ENCODE measurements at regions not wholly inside any gene's neighbourhood (a gene's known extent, or its start where the extent isn't known, plus 50 kb on each side); places are given as distances from the start of the nearest gene placed in this dataset.
"Not testable (repeated sequence)": the region's sequence is repeated elsewhere in the genome, so short reads cannot be mapped to it uniquely, and the experiment has no call there.

- no peak overlapping the region for H3K4me3 Mint-ChIP-seq
- no peaks in the 10 kb centered on the region for H3K36me3 Mint-ChIP-seq (ENCODE audit: low read depth)
- ChIA-PET POLR2A (no interaction called here), CTCF (no interaction called here)
- H3K4me1 Mint-ChIP-seq = no peaks in the 10 kb centered on the region
- no peak overlapping the region for H3K27ac Mint-ChIP-seq
- no peak for DNase-seq
- H3K27me3 Mint-ChIP-seq = peaks cover 17% of the 10 kb centered on the region
- no peaks in the 10 kb centered on the region for H3K9me3 Mint-ChIP-seq
These were observed 77.9 kb upstream of the PIP5K1B start for GRCh38 chr9:68627104-68627503.

- Mint-ChIP-seq H3K27ac (no peak overlapping the region), H3K36me3 (ENCODE audit: low read depth) (no peaks in the 10 kb centered on the region), H3K4me1 (no peaks in the 10 kb centered on the region), H3K4me3 (no peak overlapping the region), H3K27me3 (peaks cover 17% of the 10 kb centered on the region), H3K9me3 (no peaks in the 10 kb centered on the region)
- ChIA-PET POLR2A (no interaction called here), CTCF (no interaction called here)
- DNase-seq = no peak
These were observed 77.4 kb upstream of the PIP5K1B start for GRCh38 chr9:68627594-68627993.

GRCh38 chr9:68629042-68629441, 76.0 kb upstream of the PIP5K1B start:
- no peak for DNase-seq
- H3K4me1 Mint-ChIP-seq = no peaks in the 10 kb centered on the region
- H3K36me3 Mint-ChIP-seq (ENCODE audit: low read depth) = no peaks in the 10 kb centered on the region
- H3K27me3 Mint-ChIP-seq = peaks cover 12% of the 10 kb centered on the region
- H3K9me3 Mint-ChIP-seq = no peaks in the 10 kb centered on the region
- H3K27ac Mint-ChIP-seq = no peak overlapping the region
- CTCF ChIA-PET = no interaction called here
- POLR2A ChIA-PET = no interaction called here
- H3K4me3 Mint-ChIP-seq = no peak overlapping the region

- H3K36me3 Mint-ChIP-seq (ENCODE audit: low read depth) = no peaks in the 10 kb centered on the region
- H3K4me3 Mint-ChIP-seq = no peak overlapping the region
- H3K4me1 Mint-ChIP-seq = no peaks in the 10 kb centered on the region
- ChIA-PET CTCF (no interaction called here), POLR2A (no interaction called here)
- H3K27me3 Mint-ChIP-seq = peaks cover 12% of the 10 kb centered on the region
- H3K27ac Mint-ChIP-seq = no peak overlapping the region
- H3K9me3 Mint-ChIP-seq = no peaks in the 10 kb centered on the region
- no peak for DNase-seq
These were observed 73.2 kb upstream of the PIP5K1B start for GRCh38 chr9:68631811-68632210.

- Mint-ChIP-seq H3K36me3 (ENCODE audit: low read depth) (no peaks in the 10 kb centered on the region), H3K27me3 (peaks cover 2% of the 10 kb centered on the region), H3K4me1 (no peaks in the 10 kb centered on the region), H3K27ac (no peak overlapping the region), H3K4me3 (no peak overlapping the region), H3K9me3 (no peaks in the 10 kb centered on the region)
- no peak for DNase-seq
- POLR2A ChIA-PET = no interaction called here
- CTCF ChIA-PET = interaction anchor here (0.6 to 1.4 kb wide), 3 partner anchors 18 to 415 kb away, joined by 3 read pairs; no protein-coding TSS in a partner anchor
These were observed 68.0 kb upstream of the PIP5K1B start for GRCh38 chr9:68637020-68637419.

- H3K4me3 Mint-ChIP-seq; H3K27me3 Mint-ChIP-seq; H3K27ac Mint-ChIP-seq; CTCF ChIA-PET; H3K9me3 Mint-ChIP-seq; DNase-seq; POLR2A ChIA-PET; H3K36me3 Mint-ChIP-seq (ENCODE audit: low read depth); H3K4me1 Mint-ChIP-seq: not testable (repeated sequence)
These were observed 65.8 kb upstream of the PIP5K1B start for GRCh38 chr9:68639261-68639660.

GRCh38 chr9:68640421-68641089, 64.5 kb upstream of the PIP5K1B start:
- Mint-ChIP-seq H3K27ac (no peak overlapping the region), H3K4me3 (no peak overlapping the region), H3K9me3 (no peaks in the 10 kb centered on the region), H3K4me1 (peaks cover 2% of the 10 kb centered on the region), H3K27me3 (peaks cover 10% of the 10 kb centered on the region), H3K36me3 (ENCODE audit: low read depth) (no peaks in the 10 kb centered on the region)
- ChIA-PET POLR2A (no interaction called here), CTCF (no interaction called here)
- DNase-seq = no peak

- Mint-ChIP-seq H3K36me3 (ENCODE audit: low read depth) (no peaks in the 10 kb centered on the region), H3K4me1 (peaks cover 2% of the 10 kb centered on the region), H3K4me3 (no peak overlapping the region), H3K27ac (no peak overlapping the region), H3K27me3 (peaks cover 15% of the 10 kb centered on the region), H3K9me3 (no peaks in the 10 kb centered on the region)
- DNase-seq = no peak
- ChIA-PET POLR2A (no interaction called here), CTCF (no interaction called here)
These were observed 60.9 kb upstream of the PIP5K1B start for GRCh38 chr9:68643901-68644809.

- ChIA-PET CTCF (no interaction called here), POLR2A (no interaction called here)
- DNase-seq = no peak
- peaks cover 18% of the 10 kb centered on the region for H3K27me3 Mint-ChIP-seq
- no peaks in the 10 kb centered on the region for H3K9me3 Mint-ChIP-seq
- no peaks in the 10 kb centered on the region for H3K36me3 Mint-ChIP-seq (ENCODE audit: low read depth)
- H3K4me1 Mint-ChIP-seq = peaks cover 2% of the 10 kb centered on the region
- no peak overlapping the region for H3K27ac Mint-ChIP-seq
- no peak overlapping the region for H3K4me3 Mint-ChIP-seq
These were observed 60.2 kb upstream of the PIP5K1B start for GRCh38 chr9:68644831-68645230.

- ChIA-PET CTCF (no interaction called here), POLR2A (no interaction called here)
- Mint-ChIP-seq H3K4me3 (no peak overlapping the region), H3K9me3 (no peaks in the 10 kb centered on the region), H3K36me3 (ENCODE audit: low read depth) (no peaks in the 10 kb centered on the region), H3K27me3 (peaks cover 20% of the 10 kb centered on the region), H3K27ac (no peak overlapping the region), H3K4me1 (peaks cover 12% of the 10 kb centered on the region)
- no peak for DNase-seq
These were observed 56.9 kb upstream of the PIP5K1B start for GRCh38 chr9:68648164-68648563.

- POLR2A ChIA-PET = no interaction called here
- no peak overlapping the region for H3K27ac Mint-ChIP-seq
- no peaks in the 10 kb centered on the region for H3K36me3 Mint-ChIP-seq (ENCODE audit: low read depth)
- CTCF ChIA-PET = no interaction called here
- DNase-seq = no peak
- no peaks in the 10 kb centered on the region for H3K9me3 Mint-ChIP-seq
- peaks cover 15% of the 10 kb centered on the region for H3K4me1 Mint-ChIP-seq
- H3K27me3 Mint-ChIP-seq = peaks cover 22% of the 10 kb centered on the region
- H3K4me3 Mint-ChIP-seq = no peak overlapping the region
These were observed 56.1 kb upstream of the PIP5K1B start for GRCh38 chr9:68648971-68649370.

- no peak for DNase-seq
- peaks cover 13% of the 10 kb centered on the region for H3K4me1 Mint-ChIP-seq
- POLR2A ChIA-PET = no interaction called here
- H3K4me3 Mint-ChIP-seq = no peak overlapping the region
- H3K36me3 Mint-ChIP-seq (ENCODE audit: low read depth) = no peaks in the 10 kb centered on the region
- CTCF ChIA-PET = no interaction called here
- H3K27ac Mint-ChIP-seq = no peak overlapping the region
- H3K9me3 Mint-ChIP-seq = no peaks in the 10 kb centered on the region
- peaks cover 16% of the 10 kb centered on the region for H3K27me3 Mint-ChIP-seq
These were observed 53.7 kb upstream of the PIP5K1B start for GRCh38 chr9:68651280-68651893.

- Mint-ChIP-seq H3K9me3 (no peaks in the 10 kb centered on the region), H3K36me3 (ENCODE audit: low read depth) (no peaks in the 10 kb centered on the region), H3K27me3 (peaks cover 20% of the 10 kb centered on the region), H3K27ac (no peak overlapping the region), H3K4me1 (peaks cover 13% of the 10 kb centered on the region), H3K4me3 (no peak overlapping the region)
- POLR2A ChIA-PET = no interaction called here
- CTCF ChIA-PET = no interaction called here
- peak; percentile 22 for DNase-seq
These were observed 51.9 kb upstream of the PIP5K1B start for GRCh38 chr9:68653141-68653595.

Data from activated CD4-positive, alpha-beta memory T cell treated with anti-CD3 and anti-CD28 coated beads, Interleukin-2, amount 10 ng/mL, durations not matched to agents 7 days and 5 days (primary cell).